H1 (cell line): ENCODE measurements at regions not wholly inside any gene's neighbourhood (a gene's known extent, or its start where the extent isn't known, plus 50 kb on each side); places are given as distances from the start of the nearest gene placed in this dataset.

Source experiments
- CTCF ChIA-PET: fragments of 300-600 bp; sonication (Branson Sonifier 250); formaldehyde crosslinking; loops from one replicate; lab custom pipeline; 2021; ENCODE audit not compliant: partially characterized antibody; lab: Charles Lee
- POLR2A ChIA-PET: fragments of 300-600 bp; sonication (Branson Sonifier 250); formaldehyde crosslinking; loops from one replicate; lab custom pipeline; 2021; ENCODE audit warnings: inconsistent platforms; ENCODE audit not compliant: partially characterized antibody; lab: Charles Lee
- DNase-seq, 2 experiments: peaks; one replicate each; pipeline versions ENCODE4 v3.0.0 to v3.0.0-alpha.2; 2010 to 2022; ENCODE audit warnings: low spot score in 2 of 2, low read depth in 1 of 2, mixed read lengths in 1 of 2
- FAIRE-seq: peaks from 2 replicates; lab custom pipeline; 2011; peaks lifted over from hg19 to GRCh38; lab: Jason Lieb, UNC
- H2AFZ ChIP-seq: 2 replicates; pipeline ENCODE4 v1.8.1; 2012; ENCODE audit warnings: low read length, inconsistent platforms
- H2AK5ac ChIP-seq: 2 replicates; pipeline ENCODE4 v1.6.1; 2013; ENCODE audit warnings: low read depth, low read length
- H2BK120ac ChIP-seq: replicated peaks from 2 replicates; pipeline ENCODE3; 2013; ENCODE audit warnings: low read depth, low read length, inconsistent platforms
- H2BK12ac ChIP-seq: 2 replicates; pipeline ENCODE4 v1.6.1; 2013; ENCODE audit warnings: low read depth, low read length
- H2BK15ac ChIP-seq: 2 replicates; pipeline ENCODE4 v1.6.1; 2013; ENCODE audit warnings: low read length
- H2BK20ac ChIP-seq: 2 replicates; pipeline ENCODE4 v1.6.1; 2013; ENCODE audit warnings: low read length
- H2BK5ac ChIP-seq: 2 replicates; pipeline ENCODE4 v1.6.1; 2013; ENCODE audit warnings: low read depth, low read length
- H3K14ac ChIP-seq: 2 replicates; pipeline ENCODE4 v1.6.1; 2013; ENCODE audit warnings: inconsistent platforms; ENCODE audit not compliant: insufficient read length
- H3K18ac ChIP-seq: 2 replicates; pipeline ENCODE4 v1.6.1; 2013; ENCODE audit warnings: low read length; ENCODE audit errors: extremely low read depth
- H3K23ac ChIP-seq: 2 replicates; pipeline ENCODE4 v1.6.1; 2013; ENCODE audit warnings: inconsistent platforms; ENCODE audit not compliant: insufficient read length
- H3K23me2 ChIP-seq: 2 replicates; pipeline ENCODE4 v1.6.1; 2013; ENCODE audit warnings: low read depth, low read length
- H3K27ac ChIP-seq: 2 replicates; pipeline ENCODE4 v1.6.1; 2011; ENCODE audit warnings: low read depth, low read length, inconsistent platforms
- H3K27me3 ChIP-seq, 4 experiments: replicated peaks in 1 of 4; 1 replicate in 1 of 4; 2 replicates in 3 of 4; pipeline versions ENCODE4 v1.6.1 to v1.8.1; 2011 to 2013; ENCODE audit warnings: low read length in 3 of 4, mild to moderate bottlenecking in 3 of 4, inconsistent platforms in 2 of 4, mixed read lengths in 2 of 4, moderate library complexity in 1 of 4; ENCODE audit not compliant: control insufficient read depth in 3 of 4, insufficient read depth in 3 of 4; ENCODE audit errors: extremely low read depth in 1 of 4
- H3K36me3 ChIP-seq, 4 experiments: 2 replicates each; pipeline versions ENCODE4 v1.6.1 to v1.8.1; 2011 to 2013; ENCODE audit warnings: mild to moderate bottlenecking in 4 of 4, low read length in 3 of 4, moderate library complexity in 2 of 4, control low read depth in 1 of 4, inconsistent platforms in 1 of 4; ENCODE audit not compliant: insufficient read depth in 4 of 4, control insufficient read depth in 2 of 4
- H3K4ac ChIP-seq: replicated peaks from 2 replicates; pipeline ENCODE3; 2013; ENCODE audit warnings: low read length, low read depth, mixed read lengths, inconsistent platforms; ENCODE audit not compliant: insufficient read length
- H3K4me1 ChIP-seq, 4 experiments: replicated peaks in 1 of 4; 1 replicate in 1 of 4; 2 replicates in 3 of 4; pipeline versions ENCODE4 v1.6.1 to v1.8.1; 2011 to 2013; ENCODE audit warnings: low read length in 3 of 4, inconsistent platforms in 2 of 4, mixed read lengths in 1 of 4; ENCODE audit not compliant: insufficient read depth in 4 of 4, control insufficient read depth in 3 of 4
- H3K4me2 ChIP-seq, 2 experiments: 2 replicates each; pipeline versions ENCODE4 v1.6.1 to v1.8.1; 2011 to 2013; ENCODE audit warnings: low read depth in 2 of 2, low read length in 2 of 2, control low read depth in 1 of 2, inconsistent platforms in 1 of 2, mild to moderate bottlenecking in 1 of 2; ENCODE audit not compliant: insufficient read depth in 1 of 2
- H3K4me3 ChIP-seq, 4 experiments: fragments of 200-600, 300-600 bp in 1 of 4; sonication (generic), shearing (Covaris generic), sonication (Bioruptor Twin) in 1 of 4; 2 replicates each; pipeline versions ENCODE4 v1.5.1 to v1.8.1; 2011 to 2016; ENCODE audit warnings: low read length in 4 of 4, low read depth in 3 of 4, control low read depth in 2 of 4, inconsistent platforms in 2 of 4, mild to moderate bottlenecking in 2 of 4, mixed read lengths in 1 of 4, moderate library complexity in 1 of 4; ENCODE audit not compliant: insufficient read depth in 2 of 4; ENCODE audit errors: extremely low read depth in 1 of 4
- H3K56ac ChIP-seq: replicated peaks from 2 replicates; pipeline ENCODE3; 2013; ENCODE audit warnings: low read depth, mild to moderate bottlenecking, mixed read lengths, low read length, inconsistent platforms; ENCODE audit not compliant: insufficient read length
- H3K79me1 ChIP-seq: 2 replicates; pipeline ENCODE4 v1.6.1; 2013; ENCODE audit warnings: low read depth, low read length, control low read depth
- H3K79me2 ChIP-seq, 2 experiments: 2 replicates each; pipeline versions ENCODE4 v1.6.1 to v1.8.1; 2012 to 2013; ENCODE audit warnings: low read length in 2 of 2, mild to moderate bottlenecking in 2 of 2, inconsistent platforms in 1 of 2; ENCODE audit not compliant: insufficient read depth in 2 of 2, control insufficient read depth in 1 of 2
- H3K9ac ChIP-seq, 4 experiments: replicated peaks in 1 of 4; 1 replicate in 1 of 4; 2 replicates in 3 of 4; pipeline versions ENCODE4 v1.6.1 to v1.8.1; 2011 to 2013; ENCODE audit warnings: low read depth in 3 of 4, low read length in 3 of 4, control low read depth in 2 of 4, mild to moderate bottlenecking in 2 of 4, moderate library complexity in 2 of 4, inconsistent platforms in 1 of 4; ENCODE audit errors: extremely low read depth in 1 of 4
- H3K9me3 ChIP-seq, 2 experiments: 2 replicates each; pipeline versions ENCODE4 v1.6.1 to v1.8.1; 2012 to 2013; ENCODE audit warnings: mild to moderate bottlenecking in 2 of 2, moderate library complexity in 2 of 2, control low read depth in 1 of 2, inconsistent platforms in 1 of 2, low read depth in 1 of 2, low read length in 1 of 2, mixed read lengths in 1 of 2; ENCODE audit not compliant: insufficient read depth in 2 of 2
- H4K20me1 ChIP-seq, 2 experiments: replicated peaks in 1 of 2; 2 replicates each; pipeline versions ENCODE3 to v1.8.1; 2011 to 2013; ENCODE audit warnings: inconsistent platforms in 2 of 2, low read length in 2 of 2, mild to moderate bottlenecking in 1 of 2; ENCODE audit not compliant: insufficient read depth in 2 of 2, control insufficient read depth in 1 of 2
- H4K5ac ChIP-seq: 2 replicates; pipeline ENCODE4 v1.6.1; 2013; ENCODE audit warnings: low read length, low read depth, mixed read lengths, inconsistent platforms; ENCODE audit not compliant: insufficient read length
- H4K8ac ChIP-seq: 2 replicates; pipeline ENCODE4 v1.8.0; 2013; ENCODE audit warnings: mild to moderate bottlenecking, moderate library complexity, low read length, inconsistent platforms; ENCODE audit not compliant: insufficient read depth; ENCODE audit errors: extremely low read depth
- H4K91ac ChIP-seq: replicated peaks from 2 replicates; pipeline ENCODE3; 2013; ENCODE audit warnings: low read length, mixed read lengths, inconsistent platforms; ENCODE audit not compliant: insufficient read length
- BACH1 ChIP-seq: IDR thresholded peaks from 2 replicates; pipeline ENCODE4 v1.6.1; 2012; ENCODE audit warnings: low read length, improper control_type of control experiment
- RXRA ChIP-seq: IDR thresholded peaks from 2 replicates; pipeline ENCODE4 v1.6.1; 2011; ENCODE audit warnings: low read depth, mild to moderate bottlenecking, low read length, moderate library complexity; ENCODE audit not compliant: insufficient read depth
- WGBS, 2 experiments: shearing (Covaris generic) in 1 of 2; methylation state at CpG; one replicate each; pipeline versions ENCODE4 v1.1.6 to v1.1.7; 2013 to 2015; ENCODE audit warnings: low lambda C conversion rate in 2 of 2, mixed read lengths in 2 of 2, inconsistent platforms in 1 of 2, low coverage in 1 of 2, missing lambda C conversion rate in 1 of 2; ENCODE audit not compliant: insufficient replicate concordance in 2 of 2, insufficient coverage in 1 of 2, insufficient read length in 1 of 2; ENCODE audit errors: extremely low coverage in 1 of 2, missing lambda C conversion rate in 1 of 2; 5-methylcytosine and 5-hydroxymethylcytosine counted together
- TF ChIP-seq, protein P1 (sequence below), 3 experiments: IDR thresholded peaks; 1 replicate in 2 of 3; 2 replicates in 1 of 3; pipeline versions ENCODE4 v1.5.1 to v1.6.1; 2011; ENCODE audit warnings: low read length in 3 of 3, mild to moderate bottlenecking in 3 of 3, inconsistent platforms in 2 of 3, low read depth in 1 of 3, moderate library complexity in 1 of 3; ENCODE audit not compliant: insufficient read depth in 1 of 3; ENCODE audit errors: control extremely low read depth in 1 of 3

DNA sequence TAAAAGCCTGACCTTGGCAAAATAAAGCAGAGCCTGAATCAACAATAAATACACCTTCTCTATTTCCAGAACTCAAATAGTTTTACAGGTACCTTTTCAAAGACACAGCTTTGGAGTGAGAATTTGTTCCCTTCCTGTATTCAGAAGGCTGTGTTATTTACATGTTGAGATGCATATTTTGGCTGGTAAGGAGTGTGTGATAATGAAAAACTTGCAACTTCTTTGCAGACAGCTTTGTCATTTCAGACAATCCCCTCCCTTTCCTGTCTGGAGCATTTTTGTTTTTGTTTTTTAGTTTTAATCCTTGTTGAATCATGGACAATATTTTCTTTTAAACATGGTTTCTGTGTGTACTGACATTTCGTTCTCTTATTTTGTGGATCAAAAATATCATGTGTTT is 493.8 kb downstream of the FAT4 start:
- Histone ChIP-seq H4K20me1 (no peaks in the 10 kb centered on the region), H3K14ac (no peak overlapping the region), H2BK20ac (no peak overlapping the region), H3K4me3 (no peak overlapping the region), H2BK5ac (no peak overlapping the region), H2AK5ac (no peak overlapping the region), H3K27me3 (no peaks in the 10 kb centered on the region), H3K56ac (no peak overlapping the region), H2BK120ac (no peak overlapping the region), H3K79me1 (no peaks in the 10 kb centered on the region), H4K5ac (no peak overlapping the region), H4K8ac (no peak overlapping the region), H2BK12ac (no peak overlapping the region), H3K4me1 (no peaks in the 10 kb centered on the region; a peak in 1 of 7 replicates), H3K4me2 (no peak overlapping the region), H3K27ac (no peak overlapping the region), H3K9me3 (no peaks in the 10 kb centered on the region), H3K23me2 (no peaks in the 10 kb centered on the region), H2BK15ac (no peak overlapping the region), H4K91ac (no peak overlapping the region), H3K18ac (no peak overlapping the region), H3K79me2 (no peaks in the 10 kb centered on the region), H3K36me3 (no peaks in the 10 kb centered on the region), H3K23ac (no peak overlapping the region), H3K9ac (no peak overlapping the region), H2AFZ (no peak overlapping the region), H3K4ac (no peak overlapping the region)
- WGBS, 2 experiments: 92% methylated on average over 1 of the region's 1 CpG; no CpG with 5 or more reads in 1 of the 2 experiments
- ChIA-PET CTCF (interaction anchor here (0.7 to 1.2 kb wide), 2 partner anchors 46 to 93 kb away, joined by 3 to 4 read pairs; no protein-coding TSS in a partner anchor), POLR2A (no interaction called here)
- FAIRE-seq (no peak), DNase-seq (no peak)
- no peak for TF ChIP-seq RXRA
- no peak for TF ChIP-seq BACH1
- TF ChIP-seq, protein P1, sequence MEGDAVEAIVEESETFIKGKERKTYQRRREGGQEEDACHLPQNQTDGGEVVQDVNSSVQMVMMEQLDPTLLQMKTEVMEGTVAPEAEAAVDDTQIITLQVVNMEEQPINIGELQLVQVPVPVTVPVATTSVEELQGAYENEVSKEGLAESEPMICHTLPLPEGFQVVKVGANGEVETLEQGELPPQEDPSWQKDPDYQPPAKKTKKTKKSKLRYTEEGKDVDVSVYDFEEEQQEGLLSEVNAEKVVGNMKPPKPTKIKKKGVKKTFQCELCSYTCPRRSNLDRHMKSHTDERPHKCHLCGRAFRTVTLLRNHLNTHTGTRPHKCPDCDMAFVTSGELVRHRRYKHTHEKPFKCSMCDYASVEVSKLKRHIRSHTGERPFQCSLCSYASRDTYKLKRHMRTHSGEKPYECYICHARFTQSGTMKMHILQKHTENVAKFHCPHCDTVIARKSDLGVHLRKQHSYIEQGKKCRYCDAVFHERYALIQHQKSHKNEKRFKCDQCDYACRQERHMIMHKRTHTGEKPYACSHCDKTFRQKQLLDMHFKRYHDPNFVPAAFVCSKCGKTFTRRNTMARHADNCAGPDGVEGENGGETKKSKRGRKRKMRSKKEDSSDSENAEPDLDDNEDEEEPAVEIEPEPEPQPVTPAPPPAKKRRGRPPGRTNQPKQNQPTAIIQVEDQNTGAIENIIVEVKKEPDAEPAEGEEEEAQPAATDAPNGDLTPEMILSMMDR (IDR thresholded peaks at IDR 0.05; ENCODE audit: control extremely low read depth in 1 of 3, insufficient read depth in 1 of 3, low read depth in 1 of 3, low read length in 3 of 3): no peak
